PFSK-1 (cell line): ENCODE measurements at regions not wholly inside any gene's neighbourhood (a gene's known extent, or its start where the extent isn't known, plus 50 kb on each side); places are given as distances from the start of the nearest gene placed in this dataset.

ENCODE experiments used
- FOXP2 ChIP-seq: optimal IDR thresholded peaks from 2 replicates; pipeline ENCODE3; 2011; ENCODE audit warnings: borderline replicate concordance, control low read depth, inconsistent platforms; ENCODE audit not compliant: insufficient read depth; ENCODE audit errors: extremely low read length, extremely low read depth
- POLR2AphosphoS5 ChIP-seq: IDR thresholded peaks from 2 replicates; pipeline ENCODE4 v1.6.1; 2012; ENCODE audit warnings: low read depth, mild to moderate bottlenecking, control low read depth, low read length, moderate library complexity
- SIN3A ChIP-seq: IDR thresholded peaks from 2 replicates; pipeline ENCODE4 v1.6.1; 2012; ENCODE audit warnings: mild to moderate bottlenecking, low read length, moderate library complexity, borderline replicate concordance; ENCODE audit not compliant: insufficient read depth
- TAF1 ChIP-seq: IDR thresholded peaks from 2 replicates; pipeline ENCODE4 v1.6.1; 2012; ENCODE audit warnings: low read length, control low read depth, borderline replicate concordance; ENCODE audit not compliant: insufficient read depth
- TF ChIP-seq, protein P1 (sequence below), 2 experiments: IDR thresholded peaks; 2 replicates each; pipeline versions ENCODE4 v1.6.1 to v1.8.0; 2011 to 2012; ENCODE audit warnings: low read depth in 2 of 2, low read length in 2 of 2, control low read depth in 1 of 2, inconsistent platforms in 1 of 2, mild to moderate bottlenecking in 1 of 2, moderate library complexity in 1 of 2; ENCODE audit not compliant: insufficient read depth in 1 of 2

DNA sequence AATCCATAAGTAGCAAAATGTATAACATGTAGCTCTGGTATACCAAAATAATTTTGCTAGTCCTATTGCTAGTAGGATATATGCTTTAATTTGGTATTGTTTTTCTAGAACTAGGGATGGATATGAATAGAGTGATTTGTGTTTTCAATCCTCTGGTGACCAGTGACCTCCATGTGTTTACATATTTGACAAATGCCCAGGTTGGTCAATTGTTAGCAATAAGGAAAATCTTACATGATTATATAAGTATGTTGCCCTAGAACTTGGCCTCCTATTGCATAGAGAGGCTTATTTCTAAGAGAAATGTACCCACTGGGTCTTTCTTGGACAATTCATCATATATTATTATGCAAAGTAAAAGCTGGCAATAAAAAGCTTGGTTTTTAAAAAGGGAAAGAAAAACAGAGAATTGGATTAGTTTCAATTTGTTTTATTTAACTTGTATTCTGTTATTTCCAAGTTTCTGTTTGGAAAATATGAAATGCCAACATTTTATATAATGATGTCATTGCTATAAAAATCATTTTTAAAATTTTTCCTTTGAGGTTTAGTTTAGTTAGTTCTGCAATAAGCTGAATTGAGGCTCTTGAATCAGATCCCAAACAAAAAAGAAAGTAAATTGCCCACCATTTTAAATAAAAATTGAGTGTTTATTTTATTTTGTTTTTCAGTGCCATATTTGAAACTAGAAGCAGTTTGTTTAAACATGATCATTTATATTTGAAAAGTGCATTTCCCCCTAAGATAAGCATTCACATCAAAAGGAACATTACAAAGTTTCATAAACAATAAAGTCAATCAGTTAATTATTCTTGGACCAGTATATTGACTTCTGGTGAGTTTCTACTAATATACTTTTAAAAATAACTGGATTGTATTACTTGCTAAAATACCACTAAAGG lies 210.9 kb downstream of the ZC3H11B start:
- no peak for TF ChIP-seq TAF1
- TF ChIP-seq POLR2AphosphoS5: no peak
- TF ChIP-seq, protein P1, sequence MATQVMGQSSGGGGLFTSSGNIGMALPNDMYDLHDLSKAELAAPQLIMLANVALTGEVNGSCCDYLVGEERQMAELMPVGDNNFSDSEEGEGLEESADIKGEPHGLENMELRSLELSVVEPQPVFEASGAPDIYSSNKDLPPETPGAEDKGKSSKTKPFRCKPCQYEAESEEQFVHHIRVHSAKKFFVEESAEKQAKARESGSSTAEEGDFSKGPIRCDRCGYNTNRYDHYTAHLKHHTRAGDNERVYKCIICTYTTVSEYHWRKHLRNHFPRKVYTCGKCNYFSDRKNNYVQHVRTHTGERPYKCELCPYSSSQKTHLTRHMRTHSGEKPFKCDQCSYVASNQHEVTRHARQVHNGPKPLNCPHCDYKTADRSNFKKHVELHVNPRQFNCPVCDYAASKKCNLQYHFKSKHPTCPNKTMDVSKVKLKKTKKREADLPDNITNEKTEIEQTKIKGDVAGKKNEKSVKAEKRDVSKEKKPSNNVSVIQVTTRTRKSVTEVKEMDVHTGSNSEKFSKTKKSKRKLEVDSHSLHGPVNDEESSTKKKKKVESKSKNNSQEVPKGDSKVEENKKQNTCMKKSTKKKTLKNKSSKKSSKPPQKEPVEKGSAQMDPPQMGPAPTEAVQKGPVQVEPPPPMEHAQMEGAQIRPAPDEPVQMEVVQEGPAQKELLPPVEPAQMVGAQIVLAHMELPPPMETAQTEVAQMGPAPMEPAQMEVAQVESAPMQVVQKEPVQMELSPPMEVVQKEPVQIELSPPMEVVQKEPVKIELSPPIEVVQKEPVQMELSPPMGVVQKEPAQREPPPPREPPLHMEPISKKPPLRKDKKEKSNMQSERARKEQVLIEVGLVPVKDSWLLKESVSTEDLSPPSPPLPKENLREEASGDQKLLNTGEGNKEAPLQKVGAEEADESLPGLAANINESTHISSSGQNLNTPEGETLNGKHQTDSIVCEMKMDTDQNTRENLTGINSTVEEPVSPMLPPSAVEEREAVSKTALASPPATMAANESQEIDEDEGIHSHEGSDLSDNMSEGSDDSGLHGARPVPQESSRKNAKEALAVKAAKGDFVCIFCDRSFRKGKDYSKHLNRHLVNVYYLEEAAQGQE (IDR thresholded peaks at IDR 0.05; ENCODE audit: insufficient read depth in 1 of 2, low read depth in 2 of 2, low read length in 2 of 2): no peak
- TF ChIP-seq SIN3A: no peak
- no peak for TF ChIP-seq FOXP2
